MCF 10A (cell line): ENCODE measurements at regions not wholly inside any gene's neighbourhood (a gene's known extent, or its start where the extent isn't known, plus 50 kb on each side); places are given as distances from the start of the nearest gene placed in this dataset.

Experiments
- BruUV-seq: library from RNA; stranded (reverse); fragments of 400-500 nt; replicated peaks from 2 replicates; lab custom pipeline; 2021; lab: Mats Ljungman, UMichigan
- CTCF ChIA-PET: fragments of 300-600 bp; sonication (Branson Sonifier 250); formaldehyde crosslinking; extraction: SDS; loops from one replicate; lab custom pipeline; 2021; ENCODE audit warnings: antibody characterized with exemption, inconsistent platforms; lab: Yijun Ruan, JAX
- POLR2A ChIA-PET: fragments of 300-600, 350-650 bp; sonication (Branson Sonifier 250); formaldehyde crosslinking; extraction: SDS; loops from one replicate; lab custom pipeline; 2020; ENCODE audit warnings: antibody characterized with exemption, inconsistent platforms; lab: Yijun Ruan, JAX
- DNase-seq: peaks from one replicate; pipeline ENCODE4 v3.0.0-alpha.2; 2018; ENCODE audit not compliant: unreplicated experiment
- H3K27ac Mint-ChIP-seq: one replicate; pipeline ENCODE4 v1.8.0; 2022; ENCODE audit warnings: mild to moderate bottlenecking, low read depth, mixed read lengths; ENCODE audit not compliant: unreplicated experiment
- H3K27me3 Mint-ChIP-seq: one replicate; pipeline ENCODE4 v1.8.0; 2022; ENCODE audit warnings: mixed read lengths; ENCODE audit not compliant: insufficient read depth, unreplicated experiment
- H3K36me3 Mint-ChIP-seq: one replicate; pipeline ENCODE4 v1.8.0; 2022; ENCODE audit warnings: mild to moderate bottlenecking, moderate library complexity, mixed read lengths; ENCODE audit not compliant: insufficient read depth, unreplicated experiment
- H3K4me1 Mint-ChIP-seq: one replicate; pipeline ENCODE4 v1.8.0; 2022; ENCODE audit warnings: mixed read lengths; ENCODE audit not compliant: insufficient read depth, unreplicated experiment
- H3K4me3 Mint-ChIP-seq: one replicate; pipeline ENCODE4 v1.8.0; 2022; ENCODE audit warnings: mild to moderate bottlenecking, moderate library complexity, mixed read lengths; ENCODE audit not compliant: unreplicated experiment
- H3K9me3 Mint-ChIP-seq: one replicate; pipeline ENCODE4 v1.8.0; 2022; ENCODE audit warnings: mixed read lengths; ENCODE audit not compliant: unreplicated experiment
- intact Hi-C: fragments of 100-400 bp; cut with micrococcal nuclease; formaldehyde crosslinking; loops from 2 replicates; pipeline ENCODE4 v1.14.1; 2022
- TF ChIP-seq, protein P1 (sequence below): fragments of 200-600 bp; IDR thresholded peaks from one replicate; pipeline ENCODE4 v1.8.0; 2022; ENCODE audit warnings: antibody characterized with exemption, mild to moderate bottlenecking; ENCODE audit not compliant: unreplicated experiment

DNA sequence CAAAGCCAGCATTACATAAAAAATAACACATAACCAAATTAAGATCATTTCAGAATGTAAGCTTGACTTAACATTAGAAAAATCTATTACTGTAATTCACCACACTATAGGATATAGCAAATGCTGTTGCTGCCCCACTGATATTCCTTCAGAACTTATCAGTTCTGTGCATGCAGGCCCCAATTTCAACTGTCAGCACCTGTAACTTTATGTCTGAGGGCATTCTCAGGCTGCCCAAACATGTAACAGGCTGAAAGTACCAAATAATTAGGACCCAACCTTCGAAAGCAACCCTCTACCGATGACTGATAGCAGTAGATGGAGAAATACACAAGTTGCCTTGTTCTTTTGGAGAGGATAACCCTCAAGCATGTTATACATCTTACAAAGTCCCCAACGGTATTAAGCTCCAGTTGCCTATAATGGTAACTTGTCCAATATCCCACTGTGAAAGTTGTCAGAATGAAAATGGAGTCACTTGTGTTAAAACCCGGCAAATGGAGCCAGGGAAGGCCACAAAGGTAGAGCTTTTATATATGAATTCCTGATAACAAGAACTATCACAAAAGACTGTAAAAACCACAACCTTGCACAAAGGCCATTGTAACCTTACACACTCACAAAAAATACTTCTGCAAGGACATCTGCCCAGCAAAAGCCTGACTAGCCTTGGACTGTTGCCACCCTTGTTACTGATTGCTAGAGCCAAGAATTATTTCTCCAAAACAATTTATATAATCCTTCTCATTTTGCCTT is 66.9 kb upstream of the ZNF746 start:
- ChIA-PET CTCF (interaction anchor here (0.6 to 0.7 kb wide), 2 partner anchors 62 to 214 kb away, joined by 3 to 5 read pairs; no protein-coding TSS in a partner anchor), POLR2A (interaction anchor here (0.6 to 0.7 kb wide), 2 partner anchors 152 to 581 kb away, joined by 3 read pairs; no protein-coding TSS in a partner anchor)
- Mint-ChIP-seq H3K36me3 (peaks cover 11% of the 10 kb centered on the region), H3K27me3 (no peaks in the 10 kb centered on the region), H3K4me1 (peaks cover 14% of the 10 kb centered on the region), H3K9me3 (peaks cover 5% of the 10 kb centered on the region), H3K27ac (no peak overlapping the region), H3K4me3 (no peak overlapping the region)
- intact Hi-C loops = no loop called here
- DNase-seq = no peak
- no TSS peak for BruUV-seq
- TF ChIP-seq, protein P1, sequence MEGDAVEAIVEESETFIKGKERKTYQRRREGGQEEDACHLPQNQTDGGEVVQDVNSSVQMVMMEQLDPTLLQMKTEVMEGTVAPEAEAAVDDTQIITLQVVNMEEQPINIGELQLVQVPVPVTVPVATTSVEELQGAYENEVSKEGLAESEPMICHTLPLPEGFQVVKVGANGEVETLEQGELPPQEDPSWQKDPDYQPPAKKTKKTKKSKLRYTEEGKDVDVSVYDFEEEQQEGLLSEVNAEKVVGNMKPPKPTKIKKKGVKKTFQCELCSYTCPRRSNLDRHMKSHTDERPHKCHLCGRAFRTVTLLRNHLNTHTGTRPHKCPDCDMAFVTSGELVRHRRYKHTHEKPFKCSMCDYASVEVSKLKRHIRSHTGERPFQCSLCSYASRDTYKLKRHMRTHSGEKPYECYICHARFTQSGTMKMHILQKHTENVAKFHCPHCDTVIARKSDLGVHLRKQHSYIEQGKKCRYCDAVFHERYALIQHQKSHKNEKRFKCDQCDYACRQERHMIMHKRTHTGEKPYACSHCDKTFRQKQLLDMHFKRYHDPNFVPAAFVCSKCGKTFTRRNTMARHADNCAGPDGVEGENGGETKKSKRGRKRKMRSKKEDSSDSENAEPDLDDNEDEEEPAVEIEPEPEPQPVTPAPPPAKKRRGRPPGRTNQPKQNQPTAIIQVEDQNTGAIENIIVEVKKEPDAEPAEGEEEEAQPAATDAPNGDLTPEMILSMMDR = no peak

GRCh38 chr7:149562602-149563001 is 65.0 kb upstream of the ZNF746 start:
- H3K27me3 Mint-ChIP-seq = no peaks in the 10 kb centered on the region
- peaks cover 26% of the 10 kb centered on the region for H3K4me1 Mint-ChIP-seq
- no peak overlapping the region for H3K27ac Mint-ChIP-seq
- CTCF ChIA-PET = interaction anchor here (0.5 to 2.9 kb wide), 2 partner anchors 11 to 62 kb away, joined by 3 to 9 read pairs; no protein-coding TSS in a partner anchor
- no peak for DNase-seq
- H3K36me3 Mint-ChIP-seq = peaks cover 13% of the 10 kb centered on the region
- H3K9me3 Mint-ChIP-seq = no peaks in the 10 kb centered on the region
- no TSS peak for BruUV-seq
- POLR2A ChIA-PET = no interaction called here
- TF ChIP-seq, protein P1 = no peak
- intact Hi-C loops = no loop called here
- no peak overlapping the region for H3K4me3 Mint-ChIP-seq

DNA sequence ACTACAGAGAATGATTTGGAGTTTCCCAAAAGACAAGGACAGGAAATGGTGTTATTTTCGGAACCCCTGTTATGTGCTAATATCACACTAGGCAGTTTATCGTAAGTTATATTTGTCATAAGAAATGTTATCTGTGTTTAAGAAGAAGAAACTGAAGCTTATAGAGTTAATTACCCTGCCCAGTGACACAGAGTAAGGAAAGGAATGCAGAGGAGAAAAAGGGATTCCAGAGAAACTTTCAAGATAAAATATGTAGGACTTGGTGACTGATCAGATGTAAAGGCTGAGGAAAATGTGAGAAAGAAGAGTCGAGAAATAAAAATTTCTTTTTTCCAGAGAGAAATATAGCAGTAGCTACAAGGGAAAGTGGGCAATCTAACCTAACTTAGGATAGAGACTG is 63.5 kb upstream of the ZNF746 start:
- Mint-ChIP-seq H3K9me3 (no peaks in the 10 kb centered on the region), H3K36me3 (peaks cover 15% of the 10 kb centered on the region), H3K27me3 (no peaks in the 10 kb centered on the region), H3K4me3 (no peak overlapping the region), H3K4me1 (peaks cover 26% of the 10 kb centered on the region), H3K27ac (no peak overlapping the region)
- POLR2A ChIA-PET = no interaction called here
- BruUV-seq = no TSS peak
- intact Hi-C loops = no loop called here
- CTCF ChIA-PET = interaction anchor here (0.5 to 2.9 kb wide), 3 partner anchors 7 to 107 kb away, joined by 3 to 9 read pairs (median 3); no protein-coding TSS in a partner anchor
- TF ChIP-seq, protein P1 = no peak
- no peak for DNase-seq

- H3K27ac Mint-ChIP-seq = peak overlapping the region; percentile 70
- BruUV-seq = no TSS peak
- TF ChIP-seq, protein P1 = no peak
- H3K36me3 Mint-ChIP-seq = peaks cover 20% of the 10 kb centered on the region
- intact Hi-C loops = no loop called here
- peaks cover 21% of the 10 kb centered on the region for H3K4me1 Mint-ChIP-seq
- H3K27me3 Mint-ChIP-seq = no peaks in the 10 kb centered on the region
- H3K9me3 Mint-ChIP-seq = no peaks in the 10 kb centered on the region
- peak; percentile 69 for DNase-seq
- no peak overlapping the region for H3K4me3 Mint-ChIP-seq
- POLR2A ChIA-PET = no interaction called here
- CTCF ChIA-PET = interaction anchor here (0.8 to 1.4 kb wide), 4 partner anchors 9 to 250 kb away, joined by 3 read pairs; no protein-coding TSS in a partner anchor
Measured at GRCh38 chr7:149559711-149560110, 62.1 kb upstream of the ZNF746 start.
